ENCODE measurements at regions not wholly inside any gene's neighbourhood (a gene's known extent, or its start where the extent isn't known, plus 50 kb on each side); places are given as distances from the start of the nearest gene placed in this dataset.
A peak's percentile ranks its signal among the peaks of the same experiment; 100 is the strongest.

- TF ChIP-seq CTCF (IDR thresholded peaks at IDR 0.05), result no peak
- TF ChIP-seq POLR2A (IDR thresholded peaks at IDR 0.05), result no peak
- no peak for TF ChIP-seq EP300 (IDR thresholded peaks at IDR 0.05)
- WGBS, 2 donors, result 59 to 61% methylated on average over 1 of the region's 1 CpG
Measured at GRCh38 chr2:116489944-116490343, 1324.5 kb upstream of the DDX18 start.

GRCh38 chr2:116490511-116491145 lies 1323.9 kb upstream of the DDX18 start:
- TF ChIP-seq EP300 (IDR thresholded peaks at IDR 0.05), result no peak
- no peak for TF ChIP-seq POLR2A (IDR thresholded peaks at IDR 0.05)
- TF ChIP-seq CTCF (IDR thresholded peaks at IDR 0.05), result no peak
- Histone ChIP-seq H3K9me3 (peaks cover 0 to 3% (median 0%) of the 10 kb centered on the region in 4 donors), H3K4me1 (no peaks in the 10 kb centered on the region), H3K27ac (no peak overlapping the region), H3K4me3 (no peak overlapping the region), H3K27me3 (no peaks in the 10 kb centered on the region), H3K36me3 (no peaks in the 10 kb centered on the region)
- no peak for DNase-seq (ENCODE audit: low spot score in 2 of 2)
- 82% methylated on average over 9 of the region's 9 CpGs for WGBS, 2 donors

More at GRCh38 chr2:116489944-116490343, 1324.5 kb upstream of the DDX18 start:
- Histone ChIP-seq H3K27ac (no peak overlapping the region), H3K4me3 (no peak overlapping the region), H3K36me3 (no peaks in the 10 kb centered on the region), H3K4me1 (no peaks in the 10 kb centered on the region), H3K9me3 (peaks cover 0 to 8% (median 0%) of the 10 kb centered on the region in 4 donors), H3K27me3 (no peaks in the 10 kb centered on the region)
- no peak for DNase-seq (ENCODE audit: low spot score in 2 of 2)

GRCh38 chr2:116491292-116491691 lies 1323.2 kb upstream of the DDX18 start:
- no peaks in the 10 kb centered on the region for H3K9me3 ChIP-seq
- no peaks in the 10 kb centered on the region for H3K4me1 ChIP-seq
- no peak overlapping the region for H3K27ac ChIP-seq
- H3K4me3 ChIP-seq, result no peak overlapping the region
- 88 to 93% methylated on average over 11 of the region's 11 CpGs for WGBS, 2 donors
- no peak for DNase-seq (ENCODE audit: low spot score in 2 of 2)
- no peak for TF ChIP-seq CTCF (IDR thresholded peaks at IDR 0.05)
- no peak for TF ChIP-seq EP300 (IDR thresholded peaks at IDR 0.05)
- no peak for TF ChIP-seq POLR2A (IDR thresholded peaks at IDR 0.05)
- H3K36me3 ChIP-seq, result no peaks in the 10 kb centered on the region
- no peaks in the 10 kb centered on the region for H3K27me3 ChIP-seq

- 44 to 52% methylated on average over 5 of the region's 5 CpGs for WGBS, 2 donors
- Histone ChIP-seq H3K27ac (peak overlapping the region in 1 of 4 donors; percentile 25), H3K27me3 (no peaks in the 10 kb centered on the region), H3K36me3 (no peaks in the 10 kb centered on the region), H3K4me1 (no peaks in the 10 kb centered on the region), H3K4me3 (no peak overlapping the region), H3K9me3 (no peaks in the 10 kb centered on the region)
- TF ChIP-seq CTCF (IDR thresholded peaks at IDR 0.05), result no peak
- no peak for TF ChIP-seq POLR2A (IDR thresholded peaks at IDR 0.05)
- TF ChIP-seq EP300 (IDR thresholded peaks at IDR 0.05), result no peak
- no peak for DNase-seq (ENCODE audit: low spot score in 2 of 2)
Measured at GRCh38 chr2:116499389-116499788, 1315.1 kb upstream of the DDX18 start.

GRCh38 chr2:116510117-116510671 lies 1304.3 kb upstream of the DDX18 start:
- Histone ChIP-seq H3K4me3 (no peak overlapping the region), H3K4me1 (no peaks in the 10 kb centered on the region), H3K27me3 (no peaks in the 10 kb centered on the region), H3K27ac (no peak overlapping the region), H3K9me3 (peaks cover 0 to 11% (median 0%) of the 10 kb centered on the region in 4 donors), H3K36me3 (no peaks in the 10 kb centered on the region)
- TF ChIP-seq POLR2A (IDR thresholded peaks at IDR 0.05) (no peak), CTCF (IDR thresholded peaks at IDR 0.05) (peak in 1 of 5 experiments; percentile 5), EP300 (IDR thresholded peaks at IDR 0.05) (no peak)
- no peak for DNase-seq (ENCODE audit: low spot score in 2 of 2)
- 33 to 57% methylated on average over 1 to 2 of the region's 3 CpGs for WGBS, 2 donors

All from tibial nerve (tissue), 4 donors.